ENCODE measurements at regions not wholly inside any gene's neighbourhood (a gene's known extent, or its start where the extent isn't known, plus 50 kb on each side); places are given as distances from the start of the nearest gene placed in this dataset.
"Not testable (repeated sequence)": the region's sequence is repeated elsewhere in the genome, so short reads cannot be mapped to it uniquely, and the experiment has no call there.

DNA sequence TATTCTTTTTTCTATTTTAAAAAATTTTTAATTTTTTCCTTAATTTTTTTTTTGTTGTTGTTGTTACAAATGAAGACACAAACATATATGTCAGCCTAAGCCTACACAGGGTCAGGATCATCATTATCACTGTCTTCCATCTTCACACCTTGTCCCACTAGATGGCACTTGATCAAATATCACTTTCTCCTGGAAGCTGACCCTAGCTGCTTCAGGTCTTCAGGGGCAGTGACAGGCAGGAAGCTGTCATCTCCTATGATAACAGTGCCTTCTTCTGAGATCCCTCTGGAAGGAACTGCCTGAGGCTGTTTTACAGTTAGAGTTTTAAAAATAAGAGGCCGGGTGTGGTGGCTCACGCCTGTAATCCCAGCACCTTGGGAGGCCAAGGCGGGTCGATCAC lies 70.2 kb upstream of the EEF1E1 start:
- Histone ChIP-seq H3K27me3 (ENCODE audit: insufficient read depth, low read length, poor library complexity, severe bottlenecking) (no peaks in the 10 kb centered on the region), H3K4me1 (ENCODE audit: insufficient read depth, low read length, poor library complexity, severe bottlenecking) (no peaks in the 10 kb centered on the region), H3K4me3 (ENCODE audit: low read length, poor library complexity, severe bottlenecking) (no peak overlapping the region), H3K9me2 (replicated peaks; ENCODE audit: low read depth, low read length) (no peaks in the 10 kb centered on the region), H3K36me3 (ENCODE audit: insufficient read depth, low read length) (no peaks in the 10 kb centered on the region), H3K4me2 (ENCODE audit: low read depth, low read length, poor library complexity, severe bottlenecking) (no peak overlapping the region), H4K20me1 (ENCODE audit: insufficient read depth, low read length, poor library complexity, severe bottlenecking) (no peaks in the 10 kb centered on the region), H3K9ac (ENCODE audit: low read depth, low read length, poor library complexity, severe bottlenecking) (no peak overlapping the region), H2AFZ (ENCODE audit: low read length) (no peak overlapping the region), H3K79me2 (ENCODE audit: insufficient read depth, low read length) (no peaks in the 10 kb centered on the region), H3K9me3 (ENCODE audit: insufficient read depth, low read depth, low read length) (no peaks in the 10 kb centered on the region), H3F3A (ENCODE audit: low read depth) (no peaks in the 10 kb centered on the region)
- no peak for TF ChIP-seq EZH2phosphoT487 (IDR thresholded peaks at IDR 0.05; ENCODE audit: borderline replicate concordance)

DNA sequence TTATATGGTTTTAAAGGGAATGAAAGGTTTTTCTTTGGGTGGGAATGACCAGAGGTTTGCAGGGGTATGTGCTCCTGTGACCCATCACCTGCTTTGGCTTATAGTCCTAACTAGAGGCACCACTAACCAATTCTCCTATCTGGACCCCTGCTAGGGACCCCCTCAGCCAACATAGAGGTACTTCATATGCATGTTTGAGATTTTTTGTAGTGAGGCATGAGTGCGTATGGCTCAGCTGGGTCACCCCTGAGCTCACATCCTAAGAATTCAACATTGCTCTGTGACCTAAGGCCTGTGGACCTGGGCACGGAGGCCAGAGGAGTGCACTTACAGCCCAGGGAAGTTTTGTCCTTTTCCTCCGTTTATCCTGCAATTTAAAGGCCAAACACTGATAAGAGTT lies 68.4 kb upstream of the EEF1E1 start:
- H3K9me2 ChIP-seq (replicated peaks; ENCODE audit: low read depth, low read length) = no peaks in the 10 kb centered on the region
- H3K9me3 ChIP-seq (ENCODE audit: insufficient read depth, low read depth, low read length) = no peaks in the 10 kb centered on the region
- no peaks in the 10 kb centered on the region for H3K36me3 ChIP-seq (ENCODE audit: insufficient read depth, low read length)
- no peak overlapping the region for H3K4me2 ChIP-seq (ENCODE audit: low read depth, low read length, poor library complexity, severe bottlenecking)
- no peak for TF ChIP-seq EZH2phosphoT487 (IDR thresholded peaks at IDR 0.05; ENCODE audit: borderline replicate concordance)
- TF ChIP-seq, protein P1, sequence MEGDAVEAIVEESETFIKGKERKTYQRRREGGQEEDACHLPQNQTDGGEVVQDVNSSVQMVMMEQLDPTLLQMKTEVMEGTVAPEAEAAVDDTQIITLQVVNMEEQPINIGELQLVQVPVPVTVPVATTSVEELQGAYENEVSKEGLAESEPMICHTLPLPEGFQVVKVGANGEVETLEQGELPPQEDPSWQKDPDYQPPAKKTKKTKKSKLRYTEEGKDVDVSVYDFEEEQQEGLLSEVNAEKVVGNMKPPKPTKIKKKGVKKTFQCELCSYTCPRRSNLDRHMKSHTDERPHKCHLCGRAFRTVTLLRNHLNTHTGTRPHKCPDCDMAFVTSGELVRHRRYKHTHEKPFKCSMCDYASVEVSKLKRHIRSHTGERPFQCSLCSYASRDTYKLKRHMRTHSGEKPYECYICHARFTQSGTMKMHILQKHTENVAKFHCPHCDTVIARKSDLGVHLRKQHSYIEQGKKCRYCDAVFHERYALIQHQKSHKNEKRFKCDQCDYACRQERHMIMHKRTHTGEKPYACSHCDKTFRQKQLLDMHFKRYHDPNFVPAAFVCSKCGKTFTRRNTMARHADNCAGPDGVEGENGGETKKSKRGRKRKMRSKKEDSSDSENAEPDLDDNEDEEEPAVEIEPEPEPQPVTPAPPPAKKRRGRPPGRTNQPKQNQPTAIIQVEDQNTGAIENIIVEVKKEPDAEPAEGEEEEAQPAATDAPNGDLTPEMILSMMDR (conservative IDR thresholded peaks at IDR 0.05; ENCODE audit: low read length) = no peak
- no peaks in the 10 kb centered on the region for H3K79me2 ChIP-seq (ENCODE audit: insufficient read depth, low read length)
- H2AFZ ChIP-seq (ENCODE audit: low read length) = no peak overlapping the region
- H4K20me1 ChIP-seq (ENCODE audit: insufficient read depth, low read length, poor library complexity, severe bottlenecking) = no peaks in the 10 kb centered on the region
- H3K27me3 ChIP-seq (ENCODE audit: insufficient read depth, low read length, poor library complexity, severe bottlenecking) = no peaks in the 10 kb centered on the region
- H3K4me1 ChIP-seq (ENCODE audit: insufficient read depth, low read length, poor library complexity, severe bottlenecking) = no peaks in the 10 kb centered on the region
- no peaks in the 10 kb centered on the region for H3F3A ChIP-seq (ENCODE audit: low read depth)
- no peak overlapping the region for H3K9ac ChIP-seq (ENCODE audit: low read depth, low read length, poor library complexity, severe bottlenecking)
- H3K4me3 ChIP-seq (ENCODE audit: low read length, poor library complexity, severe bottlenecking) = no peak overlapping the region

DNA sequence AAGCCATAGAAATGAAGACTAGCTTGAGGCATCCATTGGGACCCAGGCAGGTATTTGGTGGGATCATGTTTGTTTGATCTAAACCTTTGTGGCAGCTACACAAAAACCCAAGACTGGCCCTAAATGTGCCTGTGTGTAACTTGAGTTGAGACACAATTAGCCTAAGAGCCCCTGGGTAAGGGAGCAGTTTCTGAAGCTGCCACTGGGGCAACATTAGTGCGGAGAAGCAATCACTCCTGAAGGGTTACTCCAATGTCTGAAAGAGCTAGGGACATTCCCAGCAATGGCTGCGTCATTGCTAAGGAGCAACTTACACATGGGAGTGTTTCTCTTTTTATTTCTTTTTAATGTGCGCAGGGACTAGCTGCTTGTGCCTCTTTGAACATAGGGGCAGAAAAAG lies 67.9 kb upstream of the EEF1E1 start:
- TF ChIP-seq, protein P1 (conservative IDR thresholded peaks at IDR 0.05; ENCODE audit: low read length) = no peak
- no peak for TF ChIP-seq EZH2phosphoT487 (IDR thresholded peaks at IDR 0.05; ENCODE audit: borderline replicate concordance)
- Histone ChIP-seq H3K9me2 (replicated peaks; ENCODE audit: low read depth, low read length) (no peaks in the 10 kb centered on the region), H3K4me3 (ENCODE audit: low read length, poor library complexity, severe bottlenecking) (no peak overlapping the region), H3K36me3 (ENCODE audit: insufficient read depth, low read length) (no peaks in the 10 kb centered on the region), H3K79me2 (ENCODE audit: insufficient read depth, low read length) (no peaks in the 10 kb centered on the region), H3K9me3 (ENCODE audit: insufficient read depth, low read depth, low read length) (no peaks in the 10 kb centered on the region), H4K20me1 (ENCODE audit: insufficient read depth, low read length, poor library complexity, severe bottlenecking) (no peaks in the 10 kb centered on the region), H2AFZ (ENCODE audit: low read length) (no peak overlapping the region), H3F3A (ENCODE audit: low read depth) (no peaks in the 10 kb centered on the region), H3K4me1 (ENCODE audit: insufficient read depth, low read length, poor library complexity, severe bottlenecking) (no peaks in the 10 kb centered on the region), H3K27me3 (ENCODE audit: insufficient read depth, low read length, poor library complexity, severe bottlenecking) (no peaks in the 10 kb centered on the region), H3K4me2 (ENCODE audit: low read depth, low read length, poor library complexity, severe bottlenecking) (no peak overlapping the region), H3K9ac (ENCODE audit: low read depth, low read length, poor library complexity, severe bottlenecking) (no peak overlapping the region)

DNA sequence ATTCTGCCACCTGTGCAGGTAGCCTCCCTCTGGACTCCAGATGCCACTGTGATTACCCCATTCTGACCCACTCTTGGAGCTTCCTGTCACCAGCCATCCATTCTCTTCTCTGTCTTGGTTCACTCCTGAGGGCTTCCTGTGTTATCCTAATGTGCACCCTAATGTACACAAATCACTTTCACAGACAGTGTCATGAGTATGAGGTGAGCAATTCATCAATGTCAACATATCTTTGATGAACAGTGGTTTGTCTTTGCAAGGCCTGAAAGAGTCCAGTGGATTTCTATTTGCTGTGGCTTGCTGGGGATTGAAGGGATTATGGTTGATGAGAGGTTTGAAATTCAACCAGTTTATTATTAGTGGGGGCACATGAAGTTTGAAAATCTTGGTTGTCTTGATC lies 63.8 kb upstream of the EEF1E1 start:
- Histone ChIP-seq H3K4me1 (ENCODE audit: insufficient read depth, low read length, poor library complexity, severe bottlenecking) (no peaks in the 10 kb centered on the region), H3K27me3 (ENCODE audit: insufficient read depth, low read length, poor library complexity, severe bottlenecking) (no peaks in the 10 kb centered on the region), H3K4me2 (ENCODE audit: low read depth, low read length, poor library complexity, severe bottlenecking) (no peak overlapping the region), H3K9ac (ENCODE audit: low read depth, low read length, poor library complexity, severe bottlenecking) (no peak overlapping the region), H3K4me3 (ENCODE audit: low read length, poor library complexity, severe bottlenecking) (no peak overlapping the region), H4K20me1 (ENCODE audit: insufficient read depth, low read length, poor library complexity, severe bottlenecking) (no peaks in the 10 kb centered on the region), H3K9me2 (replicated peaks; ENCODE audit: low read depth, low read length) (no peaks in the 10 kb centered on the region), H3F3A (ENCODE audit: low read depth) (no peaks in the 10 kb centered on the region), H2AFZ (ENCODE audit: low read length) (no peak overlapping the region), H3K9me3 (ENCODE audit: insufficient read depth, low read depth, low read length) (no peaks in the 10 kb centered on the region), H3K79me2 (ENCODE audit: insufficient read depth, low read length) (no peaks in the 10 kb centered on the region), H3K36me3 (ENCODE audit: insufficient read depth, low read length) (no peaks in the 10 kb centered on the region)
- no peak for TF ChIP-seq EZH2phosphoT487 (IDR thresholded peaks at IDR 0.05; ENCODE audit: borderline replicate concordance)
- TF ChIP-seq, protein P1 (conservative IDR thresholded peaks at IDR 0.05; ENCODE audit: low read length) = no peak

DNA sequence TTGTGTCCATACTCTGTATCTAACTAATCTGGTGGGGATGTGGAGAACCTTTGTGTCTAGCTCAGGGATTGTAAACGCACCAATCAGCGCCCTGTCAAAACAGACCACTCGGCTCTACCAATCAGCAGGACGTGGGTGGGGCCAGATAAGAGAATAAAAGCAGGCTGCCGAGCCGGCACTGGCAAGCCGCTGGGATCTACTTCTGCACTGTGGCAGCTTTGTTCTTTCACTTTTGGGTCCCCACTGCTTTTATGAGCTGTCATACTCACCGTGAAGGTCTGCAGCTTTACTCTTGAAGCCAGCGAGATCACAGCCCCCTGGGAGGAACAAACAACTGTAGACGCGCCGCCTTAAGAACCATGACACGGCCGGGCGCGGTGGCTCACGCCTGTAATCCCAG lies 62.7 kb upstream of the EEF1E1 start:
- H4K20me1 ChIP-seq (ENCODE audit: insufficient read depth, low read length, poor library complexity, severe bottlenecking); H3K9ac ChIP-seq (ENCODE audit: low read depth, low read length, poor library complexity, severe bottlenecking); H3K36me3 ChIP-seq (ENCODE audit: insufficient read depth, low read length); H3K4me3 ChIP-seq (ENCODE audit: low read length, poor library complexity, severe bottlenecking); H3K79me2 ChIP-seq (ENCODE audit: insufficient read depth, low read length); H2AFZ ChIP-seq (ENCODE audit: low read length); H3K9me3 ChIP-seq (ENCODE audit: insufficient read depth, low read depth, low read length); H3K9me2 ChIP-seq (replicated peaks; ENCODE audit: low read depth, low read length); H3K27me3 ChIP-seq (ENCODE audit: insufficient read depth, low read length, poor library complexity, severe bottlenecking); H3K4me1 ChIP-seq (ENCODE audit: insufficient read depth, low read length, poor library complexity, severe bottlenecking); H3F3A ChIP-seq (ENCODE audit: low read depth); H3K4me2 ChIP-seq (ENCODE audit: low read depth, low read length, poor library complexity, severe bottlenecking): not testable (repeated sequence)
